HL-60 (cell line): ENCODE measurements at regions not wholly inside any gene's neighbourhood (a gene's known extent, or its start where the extent isn't known, plus 50 kb on each side); places are given as distances from the start of the nearest gene placed in this dataset.

Experiments used
- DNase-seq, 2 experiments: peaks; one replicate each; pipeline ENCODE4 v3.0.0-alpha.2; 2010 to 2020; ENCODE audit warnings: low read depth in 1 of 2, low spot score in 1 of 2
- H3K27ac ChIP-seq: fragments of 250-450 bp; sonication (Bioruptor Pico); replicated peaks from 2 replicates; pipeline ENCODE4 v1.5.1; 2020; ENCODE audit warnings: mild to moderate bottlenecking, moderate library complexity
- H3K27me3 ChIP-seq: fragments of 250-450 bp; sonication (Bioruptor Pico); 2 replicates; pipeline ENCODE4 v1.5.1; 2021; ENCODE audit warnings: mild to moderate bottlenecking, moderate library complexity; ENCODE audit not compliant: insufficient read depth, poor library complexity, severe bottlenecking
- H3K4me3 ChIP-seq: replicated peaks from 2 replicates; pipeline ENCODE4 v1.5.1; 2011; ENCODE audit warnings: mild to moderate bottlenecking, control low read depth, low read length; ENCODE audit not compliant: insufficient read depth
- GABPA ChIP-seq: IDR thresholded peaks from 2 replicates; pipeline ENCODE4 v1.6.1; 2012; ENCODE audit warnings: low read depth
- POLR2AphosphoS5 ChIP-seq: IDR thresholded peaks from 2 replicates; pipeline ENCODE4 v1.6.1; 2012; ENCODE audit warnings: low read depth
- SPI1 ChIP-seq: IDR thresholded peaks from 2 replicates; pipeline ENCODE4 v1.6.1; 2012; ENCODE audit warnings: low read depth, mild to moderate bottlenecking, borderline replicate concordance
- TF ChIP-seq, protein P1 (sequence below): IDR thresholded peaks from 2 replicates; pipeline ENCODE4 v1.6.1; 2012; ENCODE audit warnings: low read depth; ENCODE audit not compliant: insufficient replicate concordance
- TF ChIP-seq, protein P2 (sequence below): IDR thresholded peaks from one replicate; pipeline ENCODE4 v1.5.1; 2011; ENCODE audit warnings: low read length, control low read depth, inconsistent platforms; ENCODE audit not compliant: insufficient read depth

GRCh38 chr6:23306251-23306950 lies 737.0 kb downstream of the HDGFL1 start:
- Histone ChIP-seq H3K4me3 (no peak overlapping the region), H3K27ac (no peak overlapping the region)
- TF ChIP-seq, protein P1, sequence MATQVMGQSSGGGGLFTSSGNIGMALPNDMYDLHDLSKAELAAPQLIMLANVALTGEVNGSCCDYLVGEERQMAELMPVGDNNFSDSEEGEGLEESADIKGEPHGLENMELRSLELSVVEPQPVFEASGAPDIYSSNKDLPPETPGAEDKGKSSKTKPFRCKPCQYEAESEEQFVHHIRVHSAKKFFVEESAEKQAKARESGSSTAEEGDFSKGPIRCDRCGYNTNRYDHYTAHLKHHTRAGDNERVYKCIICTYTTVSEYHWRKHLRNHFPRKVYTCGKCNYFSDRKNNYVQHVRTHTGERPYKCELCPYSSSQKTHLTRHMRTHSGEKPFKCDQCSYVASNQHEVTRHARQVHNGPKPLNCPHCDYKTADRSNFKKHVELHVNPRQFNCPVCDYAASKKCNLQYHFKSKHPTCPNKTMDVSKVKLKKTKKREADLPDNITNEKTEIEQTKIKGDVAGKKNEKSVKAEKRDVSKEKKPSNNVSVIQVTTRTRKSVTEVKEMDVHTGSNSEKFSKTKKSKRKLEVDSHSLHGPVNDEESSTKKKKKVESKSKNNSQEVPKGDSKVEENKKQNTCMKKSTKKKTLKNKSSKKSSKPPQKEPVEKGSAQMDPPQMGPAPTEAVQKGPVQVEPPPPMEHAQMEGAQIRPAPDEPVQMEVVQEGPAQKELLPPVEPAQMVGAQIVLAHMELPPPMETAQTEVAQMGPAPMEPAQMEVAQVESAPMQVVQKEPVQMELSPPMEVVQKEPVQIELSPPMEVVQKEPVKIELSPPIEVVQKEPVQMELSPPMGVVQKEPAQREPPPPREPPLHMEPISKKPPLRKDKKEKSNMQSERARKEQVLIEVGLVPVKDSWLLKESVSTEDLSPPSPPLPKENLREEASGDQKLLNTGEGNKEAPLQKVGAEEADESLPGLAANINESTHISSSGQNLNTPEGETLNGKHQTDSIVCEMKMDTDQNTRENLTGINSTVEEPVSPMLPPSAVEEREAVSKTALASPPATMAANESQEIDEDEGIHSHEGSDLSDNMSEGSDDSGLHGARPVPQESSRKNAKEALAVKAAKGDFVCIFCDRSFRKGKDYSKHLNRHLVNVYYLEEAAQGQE = no peak
- TF ChIP-seq SPI1 (no peak), GABPA (no peak), POLR2AphosphoS5 (no peak)
- TF ChIP-seq, protein P2, sequence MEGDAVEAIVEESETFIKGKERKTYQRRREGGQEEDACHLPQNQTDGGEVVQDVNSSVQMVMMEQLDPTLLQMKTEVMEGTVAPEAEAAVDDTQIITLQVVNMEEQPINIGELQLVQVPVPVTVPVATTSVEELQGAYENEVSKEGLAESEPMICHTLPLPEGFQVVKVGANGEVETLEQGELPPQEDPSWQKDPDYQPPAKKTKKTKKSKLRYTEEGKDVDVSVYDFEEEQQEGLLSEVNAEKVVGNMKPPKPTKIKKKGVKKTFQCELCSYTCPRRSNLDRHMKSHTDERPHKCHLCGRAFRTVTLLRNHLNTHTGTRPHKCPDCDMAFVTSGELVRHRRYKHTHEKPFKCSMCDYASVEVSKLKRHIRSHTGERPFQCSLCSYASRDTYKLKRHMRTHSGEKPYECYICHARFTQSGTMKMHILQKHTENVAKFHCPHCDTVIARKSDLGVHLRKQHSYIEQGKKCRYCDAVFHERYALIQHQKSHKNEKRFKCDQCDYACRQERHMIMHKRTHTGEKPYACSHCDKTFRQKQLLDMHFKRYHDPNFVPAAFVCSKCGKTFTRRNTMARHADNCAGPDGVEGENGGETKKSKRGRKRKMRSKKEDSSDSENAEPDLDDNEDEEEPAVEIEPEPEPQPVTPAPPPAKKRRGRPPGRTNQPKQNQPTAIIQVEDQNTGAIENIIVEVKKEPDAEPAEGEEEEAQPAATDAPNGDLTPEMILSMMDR = no peak

DNA sequence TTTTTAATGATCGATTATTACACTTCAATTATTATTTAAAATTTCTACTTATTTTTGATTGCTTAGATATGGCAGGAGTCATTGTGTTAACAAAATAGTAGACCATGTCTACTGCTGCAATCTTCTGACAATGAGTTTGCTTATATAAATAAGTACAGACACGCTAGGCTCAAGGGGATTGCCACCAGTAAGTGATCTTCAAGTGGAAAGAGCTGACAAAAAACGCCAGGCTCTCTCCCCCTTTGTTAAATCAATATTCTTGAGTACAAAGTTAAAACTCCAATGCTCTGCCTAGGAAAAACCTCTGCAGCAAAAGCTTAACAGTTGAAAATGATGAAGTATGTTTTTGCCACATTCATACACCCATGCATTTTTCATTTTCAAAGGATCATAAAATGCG lies 738.1 kb downstream of the HDGFL1 start:
- Histone ChIP-seq H3K27ac (no peak overlapping the region), H3K4me3 (no peak overlapping the region), H3K27me3 (no peaks in the 10 kb centered on the region)
- no peak for DNase-seq
- TF ChIP-seq GABPA (no peak), SPI1 (no peak), POLR2AphosphoS5 (no peak)
- TF ChIP-seq, protein P1 = no peak

More at GRCh38 chr6:23306251-23306950, 737.0 kb downstream of the HDGFL1 start:
- DNase-seq = no peak
- H3K27me3 ChIP-seq = no peaks in the 10 kb centered on the region

- TF ChIP-seq, protein P1 = no peak
- no peak for TF ChIP-seq POLR2AphosphoS5
- Histone ChIP-seq H3K27me3 (no peaks in the 10 kb centered on the region), H3K4me3 (no peak overlapping the region), H3K27ac (no peak overlapping the region)
- no peak for DNase-seq
Measured at GRCh38 chr6:23308166-23308565, 738.8 kb downstream of the HDGFL1 start.

DNA sequence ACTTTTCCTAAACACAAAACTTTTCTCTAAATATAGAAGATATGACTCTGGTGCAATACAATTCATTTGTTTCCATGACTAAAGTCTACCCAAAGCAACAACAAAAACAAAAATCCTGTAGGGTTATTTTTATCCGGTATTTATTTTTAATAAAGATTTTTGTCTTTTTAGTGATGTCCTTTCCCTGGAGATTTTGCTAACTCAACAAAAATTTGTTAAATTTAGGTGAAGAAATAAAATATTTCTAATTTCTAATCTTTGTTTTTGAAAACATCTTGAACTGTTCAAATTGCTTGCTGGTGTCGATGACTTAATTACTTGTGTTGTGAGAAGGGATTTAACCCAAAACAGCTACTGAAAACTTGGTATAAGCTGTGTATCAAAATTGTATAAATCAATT lies 741.8 kb downstream of the HDGFL1 start:
- no peaks in the 10 kb centered on the region for H3K27me3 ChIP-seq
- DNase-seq = no peak
- no peak overlapping the region for H3K4me3 ChIP-seq
- no peak for TF ChIP-seq SPI1
- TF ChIP-seq, protein P1 = no peak
- no peak for TF ChIP-seq POLR2AphosphoS5
- TF ChIP-seq, protein P2 = no peak
- TF ChIP-seq GABPA = no peak
- no peak overlapping the region for H3K27ac ChIP-seq
